Activated T-cell treated with anti-CD3 and anti-CD28 coated beads, Interleukin-2, amount 50 U/mL, for 48 hours (primary cell): ENCODE measurements at regions not wholly inside any gene's neighbourhood (a gene's known extent, or its start where the extent isn't known, plus 50 kb on each side); places are given as distances from the start of the nearest gene placed in this dataset.
"Not testable (repeated sequence)": the region's sequence is repeated elsewhere in the genome, so short reads cannot be mapped to it uniquely, and the experiment has no call there.

Experiments
- DNase-seq, 2 experiments: peaks; one replicate each; pipeline ENCODE4 v3.0.0-alpha.2; 2020

DNA sequence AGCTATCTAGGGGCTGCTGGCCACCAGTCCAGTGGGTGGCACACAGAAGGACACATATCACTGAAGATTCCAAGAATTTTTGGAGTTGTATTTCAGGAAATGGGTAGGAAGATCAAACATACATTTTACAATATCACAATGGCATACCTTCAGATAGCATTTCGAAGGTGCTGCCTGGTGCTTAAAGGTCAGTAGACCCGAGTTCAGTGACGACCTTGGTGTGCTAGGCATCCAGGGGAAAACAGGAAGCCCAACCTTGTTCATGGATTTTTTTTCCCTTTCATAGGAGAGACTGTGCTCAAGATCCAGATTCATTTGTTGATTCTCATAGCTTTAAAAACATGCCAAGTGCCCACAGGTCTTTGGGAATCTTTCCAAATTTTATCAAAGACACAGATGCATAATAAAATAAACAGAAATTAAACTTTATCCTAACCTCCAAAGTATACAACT lies 51.0 kb upstream of the RCBTB2 start:
- no peak for DNase-seq

DNA sequence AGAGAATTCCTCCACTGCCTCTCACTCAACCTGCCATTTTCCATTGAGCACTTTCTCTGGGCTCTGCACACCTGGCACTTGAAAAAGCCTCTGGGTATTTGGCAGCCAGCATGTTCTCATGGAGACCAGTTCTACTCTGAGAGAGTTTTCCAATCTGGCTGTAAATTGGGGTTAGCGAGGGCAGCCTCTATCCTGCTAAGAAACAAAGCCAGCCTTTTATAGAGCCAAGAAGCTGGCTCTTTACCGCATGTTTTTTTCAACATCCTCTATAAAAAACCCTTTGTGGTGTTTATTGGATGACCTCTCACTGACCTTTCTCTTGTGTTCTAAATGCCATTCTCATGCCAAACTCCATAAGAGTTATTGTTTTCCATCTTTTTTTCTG lies 52.6 kb upstream of the RCBTB2 start:
- no peak for DNase-seq

DNA sequence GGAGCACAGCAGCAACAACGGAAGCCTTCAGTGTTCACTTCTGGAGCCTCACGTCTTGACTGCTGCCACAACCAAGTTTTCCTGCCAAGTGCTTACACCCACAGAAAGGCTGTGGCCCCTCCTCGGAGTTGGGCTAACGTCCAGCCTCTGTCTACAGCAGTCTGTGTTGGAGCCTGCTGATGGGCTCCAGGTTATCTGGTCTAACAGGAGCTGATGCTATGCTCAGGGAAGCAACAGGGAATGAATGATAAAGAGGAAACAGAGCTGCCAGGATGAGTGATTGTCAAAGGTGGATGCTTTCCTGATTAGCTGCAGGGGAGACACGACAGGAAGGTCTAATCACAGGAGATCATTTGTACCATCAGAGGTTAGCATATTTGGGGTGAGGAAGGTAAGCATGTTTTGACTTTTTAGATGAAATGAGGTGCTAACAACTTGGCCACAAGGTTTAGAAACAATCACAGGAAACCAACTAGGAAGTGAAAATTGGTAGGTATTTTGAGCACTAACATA lies 53.8 kb upstream of the RCBTB2 start:
- DNase-seq: no peak

DNA sequence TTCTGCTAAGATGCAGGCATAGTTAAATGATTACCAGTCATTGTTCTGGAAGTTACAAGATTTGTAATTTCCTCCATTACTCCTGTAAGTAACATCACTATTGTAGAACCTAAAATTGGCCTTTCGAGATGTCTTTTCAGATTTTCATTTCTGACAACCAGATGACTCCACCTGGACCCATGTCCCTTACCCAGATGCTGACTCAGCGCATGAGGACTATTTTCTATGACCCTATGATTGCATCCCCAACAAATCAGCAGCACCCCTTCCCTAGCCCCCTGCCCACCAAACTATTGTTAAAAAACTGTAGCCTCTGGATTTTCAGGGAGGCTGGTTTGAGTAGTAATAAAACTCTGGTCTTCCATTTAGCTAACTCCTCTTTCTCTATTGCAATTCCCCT lies 55.2 kb upstream of the RCBTB2 start:
- DNase-seq: no peak

DNA sequence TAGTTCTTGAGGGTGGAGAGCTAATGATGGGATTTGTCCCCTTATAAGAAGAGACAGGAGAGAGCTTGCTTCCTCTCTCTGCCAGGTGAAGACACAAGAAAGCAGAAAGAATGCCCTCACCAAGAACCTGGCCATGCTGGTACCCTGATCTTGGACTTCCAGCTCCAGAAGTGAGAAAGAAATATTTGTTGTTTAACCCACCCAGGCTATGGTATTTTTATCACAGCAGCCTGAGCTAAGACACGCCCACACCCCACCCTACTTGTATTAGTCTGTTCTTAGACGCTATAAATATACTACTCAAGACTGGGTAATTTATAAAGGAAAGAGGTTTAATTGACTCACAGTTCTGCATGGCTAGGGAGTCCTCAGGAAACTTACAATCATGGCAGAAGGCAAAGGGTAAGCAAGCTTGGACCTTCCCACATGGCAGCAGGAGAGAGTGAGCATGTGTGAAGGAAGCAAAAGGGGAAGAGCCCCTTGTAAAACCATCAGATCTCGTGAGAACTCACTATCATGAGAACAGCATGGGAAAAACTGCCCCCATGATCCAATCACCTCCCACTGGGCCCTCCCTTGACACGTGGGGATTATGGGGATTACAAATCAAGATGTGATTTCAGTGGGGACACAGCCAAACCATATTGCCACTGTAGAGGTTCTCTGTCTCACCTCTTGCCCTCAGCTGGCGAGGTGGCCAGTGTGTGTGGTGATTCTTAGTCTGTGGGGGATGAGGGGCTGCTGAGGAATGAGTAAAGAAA lies 57.4 kb upstream of the RCBTB2 start:
- no peak for DNase-seq

DNA sequence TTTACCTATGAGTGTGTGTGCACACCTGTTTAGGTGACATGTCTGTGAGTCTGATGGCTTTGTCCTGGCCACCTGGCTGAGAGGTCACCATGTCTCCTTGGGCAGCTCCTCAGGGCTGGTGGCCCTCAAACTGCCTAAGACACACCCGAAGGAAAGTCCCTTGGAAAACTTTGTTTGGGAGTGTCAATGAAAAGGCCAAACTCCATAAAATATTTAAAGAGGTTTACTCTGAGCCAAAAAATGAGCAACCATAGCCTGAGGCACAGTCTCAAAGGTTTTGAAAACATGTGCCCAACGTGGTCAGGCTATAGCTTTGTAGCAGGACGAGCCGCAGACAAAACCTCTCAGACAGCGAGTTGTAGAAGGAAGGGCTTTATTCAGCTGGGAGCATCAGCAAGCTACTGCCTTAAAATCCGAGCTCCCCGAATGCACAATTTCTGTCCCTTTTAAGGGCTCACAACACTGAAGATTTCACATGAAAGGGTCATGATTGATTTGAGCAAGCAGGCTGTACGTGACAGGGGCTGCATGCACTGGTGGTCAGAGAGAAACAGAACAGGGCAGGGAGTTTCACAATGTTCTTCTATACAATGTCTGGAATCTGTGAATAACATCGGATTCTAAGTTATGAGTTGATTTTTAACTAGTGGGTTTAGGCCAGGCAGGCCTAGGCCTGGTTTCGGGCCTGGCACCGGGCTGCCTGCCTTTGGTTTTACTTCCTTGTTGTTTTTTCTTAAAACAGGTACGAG lies 58.4 kb upstream of the RCBTB2 start:
- DNase-seq: not testable (repeated sequence)

DNA sequence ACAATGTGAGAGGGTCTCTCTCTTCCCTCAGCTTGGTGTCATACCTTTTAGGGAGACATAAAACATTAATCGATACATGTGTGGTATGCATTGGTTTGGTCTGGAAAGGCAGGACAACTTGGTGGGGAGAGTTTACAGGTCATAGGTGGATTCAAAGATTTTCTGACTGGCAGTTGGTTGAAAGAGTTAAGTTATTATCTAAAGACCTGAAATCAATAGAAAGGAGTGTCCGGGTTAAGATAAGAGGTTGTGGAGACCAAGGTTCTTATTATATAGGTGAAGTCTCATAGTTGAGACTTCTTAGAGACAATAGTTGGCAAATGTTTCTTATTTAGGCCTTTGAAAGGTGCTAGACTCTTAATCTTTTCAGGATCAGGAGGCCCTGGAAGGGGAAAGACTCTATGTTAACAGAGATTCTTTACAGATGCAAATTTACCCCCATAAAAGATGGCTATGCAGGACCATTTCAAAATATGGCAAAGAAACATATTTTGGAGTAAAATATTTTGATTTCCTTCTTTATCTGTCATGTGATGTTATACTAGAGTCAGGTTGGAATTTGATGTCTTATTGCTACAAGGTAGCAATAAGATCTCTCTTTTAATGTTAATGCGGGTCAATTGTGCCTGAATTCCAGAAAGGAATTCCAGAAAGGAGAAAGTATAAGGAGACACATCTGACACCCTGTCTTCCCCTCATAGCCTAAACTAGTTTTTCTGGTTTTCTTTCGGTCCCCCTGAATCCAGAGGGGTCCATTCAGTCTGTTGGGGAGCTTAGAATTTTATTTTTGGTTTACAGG lies 59.2 kb upstream of the RCBTB2 start:
- DNase-seq: no peak

DNA sequence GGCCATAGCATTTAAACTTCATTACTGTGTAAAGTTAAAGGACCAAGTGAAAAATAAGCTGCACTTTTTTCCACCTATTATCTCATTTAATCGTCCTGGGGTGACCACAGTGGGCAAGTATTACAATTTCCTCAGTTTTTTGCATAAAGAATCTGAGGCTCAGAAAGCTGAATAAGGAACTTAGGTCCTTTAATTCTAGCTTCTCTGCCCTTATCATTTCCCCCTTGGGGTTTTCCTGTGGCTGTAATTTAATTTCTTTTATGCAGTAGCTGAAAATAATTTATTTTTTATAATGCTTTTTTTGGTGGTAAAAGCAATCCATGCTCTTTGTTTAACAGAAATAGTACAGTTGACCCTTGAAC lies 59.8 kb upstream of the RCBTB2 start:
- no peak for DNase-seq

DNA sequence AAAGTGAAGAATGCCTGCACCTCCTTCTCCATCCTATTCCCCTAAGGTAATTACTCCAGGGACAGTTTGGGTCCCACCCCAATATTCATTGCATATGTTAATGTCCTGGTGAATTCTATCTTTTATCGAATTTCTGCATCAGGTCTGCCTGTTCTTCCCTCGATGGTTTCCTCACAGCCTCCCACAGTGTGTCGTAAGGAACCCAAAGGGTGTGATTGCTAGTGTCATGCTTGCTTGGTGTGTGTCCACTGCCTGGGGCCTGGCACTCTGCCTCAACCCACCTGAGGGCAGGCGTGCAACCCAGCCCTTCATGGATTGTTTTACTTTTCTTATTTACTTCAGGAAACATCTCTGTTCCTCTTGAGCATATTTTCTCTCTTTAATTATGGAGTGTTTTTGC lies 60.2 kb upstream of the CYSLTR2 start:
- DNase-seq: no peak

DNA sequence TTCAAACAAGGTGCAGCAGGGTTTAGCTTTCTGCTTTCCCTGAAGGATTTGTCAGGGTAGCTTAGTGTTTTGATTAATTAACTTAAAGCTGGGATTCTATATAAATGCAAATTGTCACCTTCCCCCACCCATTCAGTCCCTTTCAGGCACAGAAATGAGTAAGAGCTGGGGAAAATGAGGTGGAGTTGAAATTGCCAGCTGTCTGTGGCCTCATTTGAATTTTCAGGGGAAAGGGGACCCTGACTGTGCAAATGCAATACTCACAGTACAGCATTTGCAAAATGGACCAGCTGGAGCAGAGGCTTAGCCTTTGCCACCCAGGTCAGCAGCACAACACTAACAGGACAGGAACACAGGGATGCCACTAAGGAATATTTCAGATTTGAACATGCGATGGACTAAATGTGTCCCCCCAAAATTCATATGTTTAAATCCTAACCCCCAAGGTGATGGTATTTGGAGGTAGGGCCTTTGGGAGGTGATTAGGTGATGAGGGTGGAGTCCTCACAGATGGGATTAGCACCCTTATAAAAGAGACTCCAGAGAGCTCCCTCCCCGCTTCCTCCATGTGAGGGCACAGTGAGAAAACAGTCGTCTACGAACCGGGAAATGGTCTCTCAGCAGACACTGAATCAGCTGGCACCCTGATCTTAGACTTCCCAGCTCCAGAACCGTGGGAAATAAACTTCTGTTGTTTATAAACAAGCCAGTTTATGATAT lies 59.5 kb upstream of the CYSLTR2 start:
- DNase-seq: no peak

DNA sequence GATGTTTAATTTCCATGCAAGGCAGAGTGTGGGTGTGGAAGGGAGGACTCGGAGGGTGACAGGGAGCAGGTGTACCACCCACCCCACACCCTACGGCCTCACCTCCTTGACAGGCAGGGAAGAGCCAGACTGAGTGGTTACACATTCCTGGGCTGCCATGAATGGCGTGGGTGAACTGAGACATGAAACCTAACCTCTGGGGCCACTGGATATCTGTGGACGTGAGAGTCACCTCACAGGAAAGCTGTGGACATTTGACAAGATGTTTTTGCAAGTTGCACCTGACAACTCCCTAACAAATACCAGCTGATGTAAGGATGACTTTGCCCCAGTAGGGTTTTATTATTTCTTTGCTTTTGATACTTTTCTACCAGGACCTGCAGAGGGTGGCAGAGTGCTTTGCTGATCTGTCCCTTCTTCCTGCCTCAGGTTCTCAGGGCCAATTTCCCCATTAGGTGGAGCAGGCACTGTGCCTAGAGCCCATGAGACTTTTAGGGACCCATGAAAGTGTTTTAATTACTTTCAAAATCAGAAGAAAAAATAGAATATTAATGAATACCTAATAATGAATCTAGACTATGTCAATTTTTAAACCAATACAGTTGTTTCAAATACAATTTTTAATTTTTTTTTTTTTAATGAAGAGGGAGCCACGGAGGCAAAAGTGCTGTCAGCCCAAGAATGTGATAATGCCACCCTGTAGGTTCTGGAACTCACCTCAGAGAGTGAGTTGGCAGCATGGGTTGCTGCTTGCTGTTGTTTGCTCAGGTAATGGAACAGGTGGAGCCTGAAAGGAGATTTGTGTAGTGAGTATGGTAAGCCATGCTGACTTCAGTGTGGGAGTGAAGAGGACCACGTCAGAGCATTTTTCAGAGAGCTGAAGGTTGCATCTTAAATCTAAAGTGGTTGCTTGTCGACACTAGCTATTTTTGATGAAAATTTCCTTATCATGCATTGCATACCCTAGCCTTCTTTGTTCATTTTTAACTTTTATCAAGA lies 58.0 kb upstream of the CYSLTR2 start:
- peak; percentile 38 to 55 for DNase-seq

DNA sequence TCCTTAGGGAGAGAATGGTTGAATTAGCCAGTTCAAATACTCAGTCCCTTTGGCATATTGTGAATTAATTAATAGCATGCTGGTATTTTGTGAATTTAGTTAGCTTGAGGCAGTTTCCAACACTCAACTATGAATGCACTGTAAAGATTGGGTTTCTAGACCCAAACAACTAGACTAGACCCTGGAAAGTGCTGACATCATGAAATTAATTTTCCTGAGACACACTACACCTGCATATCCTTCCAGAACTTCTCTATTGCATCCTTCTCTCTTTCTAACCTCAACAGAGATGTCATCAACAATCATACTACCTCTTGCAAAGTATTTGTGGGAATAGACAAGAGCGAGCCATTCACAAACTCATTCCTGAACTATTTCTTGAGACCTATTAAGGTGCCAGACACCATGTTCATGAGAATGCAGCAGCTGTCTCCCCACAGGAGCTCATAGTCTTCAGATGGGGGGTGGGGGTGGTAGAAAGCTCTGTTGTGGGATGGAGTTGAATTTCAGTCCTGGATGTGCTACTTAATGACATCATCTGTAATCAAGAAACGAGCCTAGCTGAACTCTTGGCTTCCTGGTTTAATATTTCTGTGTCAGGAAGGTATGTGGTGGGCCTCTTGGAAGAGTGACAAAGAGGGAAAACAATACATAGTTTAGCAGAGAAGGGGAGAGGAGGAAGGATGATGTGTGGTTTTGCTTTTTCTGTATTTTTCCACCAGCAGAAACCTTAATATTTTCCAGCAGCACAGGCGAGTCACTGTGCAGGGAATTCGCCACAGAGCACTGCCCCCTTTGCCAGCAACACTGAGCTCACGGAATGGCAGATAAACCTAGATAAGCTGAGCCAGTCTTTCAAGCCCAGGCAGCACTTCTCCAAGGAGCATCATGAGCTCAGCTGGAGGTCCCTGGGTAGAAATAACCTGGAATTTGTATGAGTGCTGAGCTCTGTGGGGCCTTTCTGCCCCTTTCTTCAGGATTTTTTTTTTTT lies 53.1 kb upstream of the CYSLTR2 start:
- no peak for DNase-seq

DNA sequence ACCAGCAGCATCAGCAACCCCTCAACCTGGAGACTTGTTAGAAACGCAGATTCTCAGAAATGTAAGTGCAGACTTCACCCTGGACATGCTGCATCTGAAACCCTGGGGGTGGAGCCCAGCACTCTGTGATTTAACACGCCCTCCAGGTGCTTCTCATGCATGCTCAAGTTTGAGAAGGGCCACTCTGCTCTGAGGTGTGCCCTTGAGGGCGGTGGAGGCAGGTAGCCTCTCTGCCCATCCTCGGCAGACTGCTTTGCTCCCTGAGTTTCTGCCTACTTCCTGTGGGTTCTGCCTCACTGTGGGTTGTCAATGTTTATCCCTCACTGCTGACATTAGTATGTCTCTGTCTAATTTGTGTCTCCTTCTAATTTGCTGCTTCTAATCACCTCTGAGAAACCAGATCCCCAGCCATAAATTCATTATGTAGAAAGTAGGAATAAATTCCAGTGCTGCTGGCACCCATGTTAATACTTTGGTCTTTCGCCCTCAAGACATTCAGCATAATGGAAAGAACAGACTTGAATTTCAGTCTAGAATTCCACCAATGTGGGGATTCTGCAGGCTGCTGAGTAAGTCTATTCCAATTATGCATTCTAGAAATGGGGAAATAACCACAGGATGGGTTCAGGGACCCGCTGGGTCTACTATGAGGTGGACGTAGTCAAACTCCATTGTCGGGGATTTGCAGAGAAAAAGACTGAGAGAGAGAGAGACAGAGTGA lies 51.3 kb upstream of the CYSLTR2 start:
- DNase-seq: no peak

DNA sequence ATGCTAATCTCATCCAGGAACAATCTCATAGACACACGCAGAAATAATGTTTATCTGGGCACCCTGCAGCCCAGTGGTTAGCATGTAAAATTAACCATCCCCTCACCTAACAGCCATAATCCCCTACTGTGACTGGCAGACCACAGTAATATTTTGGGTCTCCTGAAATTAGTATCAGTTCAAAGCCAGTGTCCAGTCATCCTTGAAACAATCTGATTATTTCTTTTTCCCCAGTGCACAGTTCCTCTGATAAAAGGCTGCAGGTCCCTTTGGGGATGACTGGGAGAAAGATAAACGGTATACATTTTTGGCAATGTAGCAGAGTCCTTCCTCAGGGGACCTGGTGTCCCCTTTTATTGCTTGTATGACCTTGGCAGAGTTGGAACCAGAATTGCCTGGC lies 50.4 kb upstream of the CYSLTR2 start:
- no peak for DNase-seq
